ENCODE measurements at regions not wholly inside any gene's neighbourhood (a gene's known extent, or its start where the extent isn't known, plus 50 kb on each side); places are given as distances from the start of the nearest gene placed in this dataset.

DNA sequence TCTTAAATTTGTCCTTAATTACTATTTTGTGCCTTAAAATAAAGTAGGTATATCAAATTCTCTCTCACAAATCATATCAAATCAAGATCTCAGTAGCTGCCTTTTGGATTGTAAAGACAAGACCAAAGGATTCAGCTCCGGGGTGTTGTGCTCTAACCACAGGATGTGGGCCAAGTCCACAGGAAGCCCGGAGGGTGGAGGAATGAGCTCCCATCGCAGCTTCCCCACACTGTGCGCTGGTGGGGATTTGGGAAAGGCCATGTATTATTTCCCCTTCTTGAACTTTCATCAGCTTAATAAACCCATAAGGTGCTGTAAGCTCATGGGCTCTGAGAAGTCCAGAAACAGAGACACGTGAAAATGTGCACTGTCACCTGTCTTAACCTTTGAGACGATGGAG is 241.6 kb upstream of the TCERG1L start:
- no peaks in the 10 kb centered on the region for H3K4me1 ChIP-seq (ENCODE audit: insufficient read depth, low read length)
- H3K4ac ChIP-seq (ENCODE audit: low read depth, low read length), result no peak overlapping the region
- no CpG with 5 or more reads among the region's 6 CpGs for WGBS (ENCODE audit: extremely low coverage, insufficient read length, low lambda C conversion rate)
- no peak overlapping the region for H2BK15ac ChIP-seq (ENCODE audit: low read depth, low read length)
- H3K23me2 ChIP-seq (ENCODE audit: insufficient read length, low read depth, low read length, poor library complexity, severe bottlenecking), result no peaks in the 10 kb centered on the region
- no peak overlapping the region for H2AFZ ChIP-seq (ENCODE audit: low read length)
- no peak overlapping the region for H3K18ac ChIP-seq (ENCODE audit: insufficient read length, low read depth, low read length)
- H3K79me1 ChIP-seq (ENCODE audit: insufficient read depth, low read depth, low read length, poor library complexity, severe bottlenecking), result no peaks in the 10 kb centered on the region
- H4K91ac ChIP-seq (ENCODE audit: insufficient read length, low read depth, low read length), result no peak overlapping the region
- Mint-ChIP-seq H3K4me3 (no peak overlapping the region), H3K9me3 (no peaks in the 10 kb centered on the region), H3K36me3 (ENCODE audit: insufficient read depth in 1 of 3, low read depth in 3 of 3) (no peaks in the 10 kb centered on the region), H3K27me3 (ENCODE audit: low read depth) (peaks cover 3% of the 10 kb centered on the region), H3K4me1 (no peaks in the 10 kb centered on the region), H3K27ac (no peak overlapping the region)
- no peak overlapping the region for H3K9ac ChIP-seq (ENCODE audit: extremely low read depth, insufficient read length, low read length)
- H2BK20ac ChIP-seq (ENCODE audit: low read depth, low read length, poor library complexity, severe bottlenecking), result no peak overlapping the region
- no peak overlapping the region for H2AK5ac ChIP-seq (ENCODE audit: insufficient read length, low read length)
- no peak overlapping the region for H3K4me2 ChIP-seq (ENCODE audit: insufficient read depth, insufficient read length, low read length)
- no peak overlapping the region for H2BK12ac ChIP-seq (ENCODE audit: insufficient read length, low read depth, low read length)
- H3K14ac ChIP-seq (ENCODE audit: insufficient read depth, low read length), result no peak overlapping the region
- no peaks in the 10 kb centered on the region for H3K79me2 ChIP-seq (ENCODE audit: insufficient read depth, low read length)
- no peak for DNase-seq
- no peak overlapping the region for H2BK5ac ChIP-seq (ENCODE audit: insufficient read length, low read length)
- H3T11ph ChIP-seq (ENCODE audit: low read length), result no peak overlapping the region
- no peaks in the 10 kb centered on the region for H3K27me3 ChIP-seq (ENCODE audit: insufficient read depth, low read length)
- no peak overlapping the region for H4K5ac ChIP-seq (ENCODE audit: insufficient read length, low read depth, low read length)
- no peaks in the 10 kb centered on the region for H4K20me1 ChIP-seq (ENCODE audit: control insufficient read depth, insufficient read depth, insufficient read length)
- no peaks in the 10 kb centered on the region for H3K9me3 ChIP-seq (ENCODE audit: control insufficient read depth, low read depth, low read length)
- no peak for TF ChIP-seq CTCF (conservative IDR thresholded peaks at IDR 0.05)
- H4K8ac ChIP-seq (replicated peaks; ENCODE audit: insufficient read length, low read depth, low read length), result no peak overlapping the region
- H3K27ac ChIP-seq (ENCODE audit: insufficient read length, low read depth, low read length), result no peak overlapping the region
- no peak overlapping the region for H2BK120ac ChIP-seq (ENCODE audit: low read depth, low read length, poor library complexity, severe bottlenecking)
- no peak overlapping the region for H3K23ac ChIP-seq (ENCODE audit: insufficient read length, low read depth, low read length)
- no peak overlapping the region for H3K56ac ChIP-seq (ENCODE audit: insufficient read length, low read depth, low read length)
